Activated T-cell treated with anti-CD3 and anti-CD28 coated beads for 24 hours (primary cell): ENCODE measurements at regions not wholly inside any gene's neighbourhood (a gene's known extent, or its start where the extent isn't known, plus 50 kb on each side); places are given as distances from the start of the nearest gene placed in this dataset.

Experiments used
- DNase-seq: peaks from one replicate; pipeline ENCODE4 v3.0.0-alpha.2; 2020; ENCODE audit warnings: low read depth

DNA sequence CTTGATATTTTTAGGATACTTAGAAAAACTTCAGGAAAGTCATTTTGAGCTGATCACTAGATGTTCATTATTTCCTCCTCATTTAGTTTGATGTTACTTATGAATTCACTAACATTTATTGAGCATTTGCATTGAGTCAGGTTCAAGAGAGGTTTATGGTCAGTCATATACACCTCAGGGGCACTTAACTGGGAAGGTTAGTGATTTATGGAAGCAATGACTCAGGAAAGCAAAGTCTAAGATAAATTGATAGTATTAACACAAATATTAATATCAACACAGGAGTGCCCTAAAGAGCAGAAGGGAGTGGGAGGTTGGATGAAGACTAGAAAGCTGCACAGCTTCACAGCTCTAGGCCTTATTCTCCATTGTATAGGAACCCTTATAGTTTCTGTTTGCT is 177.0 kb upstream of the TNFAIP3 start:
- DNase-seq, result no peak

DNA sequence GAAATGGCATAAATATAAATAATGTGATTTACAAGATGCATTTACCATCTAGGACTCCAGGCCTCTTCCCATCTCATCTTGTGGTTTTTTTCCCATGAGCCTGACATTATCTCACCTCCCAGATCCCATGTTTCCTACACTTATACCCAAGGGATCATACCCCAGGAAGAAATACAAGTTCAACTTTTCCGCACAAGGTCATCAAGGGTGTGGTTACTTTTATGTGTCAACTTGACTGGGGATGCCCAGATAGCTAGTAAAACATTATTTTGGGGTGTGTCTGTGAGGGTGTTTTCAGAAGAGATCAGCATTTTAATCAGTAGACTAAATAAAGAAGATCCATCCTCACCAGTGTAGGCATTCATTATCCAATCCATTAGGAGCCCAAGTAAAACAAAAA is 176.3 kb upstream of the TNFAIP3 start:
- DNase-seq, result no peak

DNA sequence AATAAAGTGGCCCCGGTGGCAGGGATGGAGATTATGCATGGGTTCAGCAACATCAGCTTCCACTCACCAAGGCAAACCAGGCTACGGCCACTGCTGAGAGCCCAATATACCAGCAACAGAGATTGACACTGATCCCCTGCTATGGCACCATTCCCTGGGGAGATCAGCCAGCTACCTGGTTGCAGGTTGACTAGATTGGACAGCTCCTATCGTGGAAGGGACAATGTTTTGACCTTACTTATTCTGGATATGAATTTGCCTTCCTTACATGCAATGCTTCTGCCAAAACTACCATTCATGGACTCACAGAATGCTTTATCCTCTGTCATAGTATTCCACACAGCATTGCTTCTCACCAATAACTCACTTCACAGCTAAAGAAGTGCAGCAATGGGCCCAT is 174.8 kb upstream of the TNFAIP3 start:
- no peak for DNase-seq

DNA sequence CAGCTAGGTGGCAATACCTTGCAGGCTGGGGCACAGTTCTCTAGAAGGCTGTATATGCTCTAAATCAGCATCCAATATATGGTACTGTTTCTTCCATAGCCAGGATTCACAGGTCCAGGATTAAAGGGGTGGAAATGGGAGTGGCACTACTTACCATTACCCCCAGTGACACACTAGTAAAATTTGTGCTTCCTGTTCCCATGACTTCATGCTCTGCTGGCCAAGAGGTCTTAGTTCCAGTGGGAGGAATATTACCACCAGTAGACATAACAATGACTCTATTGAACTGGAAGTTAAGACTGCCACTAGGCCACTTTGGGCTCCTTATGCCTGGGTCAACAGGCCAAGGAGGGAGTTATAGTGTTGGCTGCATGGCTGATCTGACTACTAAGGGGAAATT is 174.3 kb upstream of the TNFAIP3 start:
- DNase-seq, result no peak

DNA sequence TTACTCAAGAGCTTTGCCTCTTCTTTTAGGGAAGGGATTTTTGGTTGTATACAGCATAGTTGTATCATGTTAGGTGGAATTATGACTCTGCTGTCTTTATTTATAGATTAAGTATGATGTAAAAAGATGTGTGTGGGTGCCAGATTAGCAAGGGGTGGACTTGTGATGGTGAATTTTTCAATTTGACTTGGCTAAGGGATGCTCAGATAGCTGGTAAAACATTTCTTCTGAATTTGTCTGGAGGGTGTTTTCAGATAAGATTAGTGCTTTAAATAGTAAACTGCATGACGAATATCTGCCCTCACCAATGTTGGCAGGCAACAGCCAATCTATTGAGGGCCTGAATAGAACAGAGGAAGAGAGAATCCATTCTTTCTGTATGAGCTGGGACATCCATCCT is 173.3 kb upstream of the TNFAIP3 start:
- no peak for DNase-seq

DNA sequence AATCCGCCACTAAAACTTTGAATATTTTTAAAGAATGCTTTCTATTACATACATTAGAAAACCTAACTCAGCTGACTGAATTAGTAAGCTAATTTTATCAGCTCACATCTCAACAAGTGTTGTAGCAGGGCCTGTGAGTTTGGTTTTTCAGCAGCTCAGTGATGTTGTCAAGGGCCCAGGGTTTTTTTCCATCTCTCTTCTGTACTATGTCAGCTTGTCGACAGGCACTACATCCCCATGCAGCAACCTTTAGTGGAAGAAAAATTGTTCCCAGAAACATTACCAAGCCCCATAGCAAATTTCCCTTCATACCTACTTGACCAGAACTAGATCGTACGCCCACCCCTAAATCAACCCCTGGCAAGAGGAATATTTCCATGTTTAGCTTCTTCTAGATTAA is 170.3 kb upstream of the TNFAIP3 start:
- no peak for DNase-seq

DNA sequence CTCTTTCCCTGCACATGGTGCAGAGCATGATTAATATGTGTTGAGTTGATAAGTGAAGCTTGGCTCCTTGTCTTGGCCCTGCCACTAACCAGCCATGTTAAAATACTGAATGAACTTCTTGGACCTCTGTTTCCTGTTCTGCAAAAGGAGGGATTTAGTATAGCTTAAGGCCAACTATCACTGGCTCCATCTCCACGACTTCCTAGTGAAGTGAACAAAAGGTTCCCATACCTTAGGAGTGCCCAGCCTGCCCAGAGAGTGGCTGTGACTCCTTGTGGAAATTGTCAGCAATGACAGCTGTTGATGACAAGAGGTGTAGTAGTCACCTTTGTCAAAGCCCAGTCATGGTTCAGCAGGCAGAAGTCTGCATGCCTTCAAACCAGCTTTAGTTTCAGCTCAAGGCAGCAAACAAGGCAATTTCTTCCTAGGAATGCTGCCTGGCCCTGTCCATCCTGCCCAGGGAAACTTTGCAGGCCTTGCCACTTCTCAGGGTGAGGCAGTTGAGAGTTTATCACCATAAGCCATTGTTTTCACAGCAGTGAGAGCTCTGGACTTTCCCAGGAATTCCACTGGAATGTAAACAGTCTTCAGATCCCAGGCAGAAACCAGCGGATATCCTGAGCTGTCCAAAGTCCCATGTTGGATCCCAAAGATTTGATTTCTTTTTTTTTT is 169.7 kb upstream of the TNFAIP3 start:
- no peak for DNase-seq

DNA sequence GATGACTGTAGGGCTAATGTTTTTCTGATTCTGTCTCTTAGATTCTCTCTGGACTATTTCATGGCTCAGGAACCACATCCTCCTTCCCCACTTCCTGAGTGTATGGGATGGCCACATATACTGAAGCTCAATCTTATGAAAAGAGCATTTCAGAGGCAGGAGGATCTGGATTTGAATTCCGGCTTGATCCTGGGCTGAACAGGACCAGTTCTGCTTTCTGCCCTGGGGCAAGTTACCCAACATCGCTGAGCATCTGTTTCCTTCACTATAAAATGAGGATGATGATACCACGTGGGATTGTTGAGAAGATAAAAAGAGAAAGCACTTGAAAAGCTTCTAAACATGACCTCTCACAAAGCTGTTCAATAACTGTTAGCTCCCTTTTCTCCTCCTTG is 168.4 kb upstream of the TNFAIP3 start:
- no peak for DNase-seq

DNA sequence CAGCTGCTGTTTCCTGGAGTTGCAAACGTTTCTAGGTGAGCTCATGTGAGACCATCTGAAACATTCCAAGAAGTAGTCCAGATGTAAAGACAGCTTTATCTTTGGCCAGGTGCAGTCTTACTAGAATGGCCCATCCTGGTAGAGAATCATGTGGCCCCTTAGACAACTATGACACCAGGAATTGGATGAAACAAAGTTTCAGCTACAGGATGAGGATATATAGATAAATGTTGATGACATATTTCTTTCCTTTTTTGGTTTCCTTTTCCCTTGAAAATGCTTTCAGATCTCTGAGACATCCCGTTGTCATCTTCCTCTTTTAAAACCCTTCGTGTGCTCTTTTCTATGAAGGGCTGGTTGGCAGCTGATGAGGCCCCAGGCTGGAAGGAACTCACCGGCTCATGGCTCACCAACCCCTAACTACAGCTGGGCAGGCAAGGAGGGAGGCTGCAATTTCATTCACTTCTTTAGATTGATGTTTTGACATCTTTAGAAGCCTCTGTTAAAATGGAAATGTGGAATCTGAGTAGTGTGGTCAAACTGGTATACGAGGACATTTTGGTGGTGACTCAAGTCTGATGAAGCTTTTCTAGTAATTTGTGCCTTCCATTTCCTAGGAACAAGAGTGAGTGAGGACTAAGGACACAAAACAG is 167.9 kb upstream of the TNFAIP3 start:
- DNase-seq, result no peak

DNA sequence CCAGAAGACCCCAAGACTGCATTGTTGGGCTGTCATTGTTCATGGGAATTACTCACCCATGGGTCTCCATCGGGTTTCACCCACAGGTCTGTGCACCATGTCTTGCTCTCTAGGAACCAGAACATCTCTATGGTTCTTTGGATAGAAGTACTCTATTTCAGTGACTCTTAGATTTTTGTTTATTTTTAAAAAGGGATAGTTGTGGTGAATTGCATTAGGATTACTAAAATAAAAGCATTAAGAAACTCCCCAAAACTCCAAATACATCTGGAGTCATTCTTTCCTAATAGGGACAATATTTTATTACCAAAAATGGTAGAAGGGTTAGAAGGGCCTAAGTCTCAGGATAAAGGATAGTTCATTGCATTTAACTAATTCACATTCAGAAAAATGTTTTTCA is 166.9 kb upstream of the TNFAIP3 start:
- DNase-seq, result no peak

DNA sequence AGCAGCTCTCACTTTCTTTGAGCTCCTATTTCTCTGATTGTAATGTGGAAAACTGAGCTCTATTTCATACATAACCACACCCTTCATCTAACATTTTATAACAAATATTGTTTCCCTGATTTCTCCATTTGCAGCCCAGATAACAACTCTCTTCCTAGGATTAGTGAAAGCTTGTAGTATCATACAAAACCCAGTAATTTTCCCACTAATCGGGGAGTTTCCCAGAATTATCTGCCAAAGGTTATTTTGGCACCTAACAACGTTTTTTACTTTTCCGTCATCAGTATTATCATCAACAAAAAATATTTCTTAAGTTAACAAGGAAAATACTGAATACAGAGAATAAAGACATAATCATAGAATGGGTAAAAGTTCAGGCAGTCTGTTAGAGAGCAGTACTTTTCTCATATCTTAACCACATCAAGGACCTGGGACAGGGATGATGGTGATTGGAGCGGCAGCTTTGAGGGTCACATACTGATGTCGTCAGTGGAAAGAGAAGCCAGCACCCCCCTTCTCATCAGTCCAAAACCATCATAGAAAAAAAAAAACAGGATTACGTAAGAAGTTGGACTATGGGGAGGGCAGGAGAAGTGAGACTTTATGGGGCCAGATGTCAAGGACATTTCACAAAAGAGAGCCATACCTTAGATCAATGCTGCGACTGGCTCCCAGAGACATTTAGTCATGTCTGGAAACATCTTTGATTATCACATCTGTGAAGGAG is 166.1 kb upstream of the TNFAIP3 start:
- DNase-seq, result no peak

DNA sequence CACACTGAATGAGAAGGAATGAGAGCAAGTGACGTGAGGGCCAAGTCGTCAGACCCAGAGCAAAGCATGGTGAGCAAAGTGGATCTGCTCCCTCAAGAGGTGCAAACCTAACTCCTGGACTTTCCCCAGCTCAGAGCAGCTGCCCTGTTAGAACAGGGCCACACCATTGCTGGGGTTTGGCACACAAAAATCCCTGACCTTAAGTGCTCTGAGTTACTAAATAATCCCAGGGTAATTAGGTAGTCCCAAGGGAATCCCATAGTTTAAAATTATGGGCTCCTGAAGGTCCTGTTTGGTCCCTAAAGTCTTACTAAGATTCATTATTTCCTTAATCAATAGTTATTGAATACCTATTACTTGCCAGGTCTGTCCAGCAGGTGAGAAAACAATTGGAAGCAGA is 165.1 kb upstream of the TNFAIP3 start:
- no peak for DNase-seq

DNA sequence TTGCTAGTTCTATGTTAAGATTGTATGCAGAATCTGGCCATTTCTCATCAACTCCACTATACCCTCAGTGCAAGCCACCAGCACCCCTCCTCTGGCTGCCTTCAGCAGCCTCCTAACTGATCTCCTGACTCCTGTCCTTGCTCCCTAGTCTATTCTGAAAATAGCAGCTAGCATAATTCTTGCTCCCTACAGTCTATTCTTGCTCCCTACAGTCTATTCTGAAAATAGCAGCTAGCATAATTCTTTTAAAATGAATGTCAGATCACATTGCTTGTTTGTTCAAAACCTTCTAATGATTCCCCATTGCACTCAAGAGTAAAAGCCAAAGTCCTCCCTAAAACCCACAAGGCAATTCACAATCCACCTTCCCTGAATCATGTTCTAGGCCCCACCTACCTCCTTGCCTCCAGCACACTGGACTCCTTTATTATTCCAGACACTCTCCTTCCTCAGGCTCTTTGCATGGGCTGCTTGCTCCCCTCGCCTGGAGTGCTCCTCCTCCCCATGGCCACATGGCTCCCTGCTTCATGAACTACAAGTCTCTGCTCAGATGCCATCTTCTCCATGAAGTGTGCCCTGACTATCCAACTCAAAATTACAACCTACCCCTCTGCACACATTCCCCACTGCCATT is 164.2 kb upstream of the TNFAIP3 start:
- no peak for DNase-seq

DNA sequence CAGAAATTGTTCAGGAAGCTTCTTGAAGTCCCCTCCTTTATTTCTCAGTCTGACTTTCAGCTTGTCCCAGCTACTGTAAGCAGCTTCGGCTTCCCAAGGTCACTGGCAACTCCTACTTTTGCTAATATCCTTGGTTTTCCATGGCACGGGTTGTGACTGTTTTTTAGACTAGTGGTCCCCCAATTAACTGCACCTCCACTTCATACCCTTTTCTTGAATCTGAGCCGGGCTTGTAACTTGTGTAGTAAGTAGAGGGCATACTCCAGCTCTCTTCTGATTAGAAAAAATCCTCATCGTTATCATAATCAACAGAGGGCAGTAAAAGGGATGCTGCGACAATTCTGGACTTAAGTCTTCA is 162.3 kb upstream of the TNFAIP3 start:
- DNase-seq, result no peak

DNA sequence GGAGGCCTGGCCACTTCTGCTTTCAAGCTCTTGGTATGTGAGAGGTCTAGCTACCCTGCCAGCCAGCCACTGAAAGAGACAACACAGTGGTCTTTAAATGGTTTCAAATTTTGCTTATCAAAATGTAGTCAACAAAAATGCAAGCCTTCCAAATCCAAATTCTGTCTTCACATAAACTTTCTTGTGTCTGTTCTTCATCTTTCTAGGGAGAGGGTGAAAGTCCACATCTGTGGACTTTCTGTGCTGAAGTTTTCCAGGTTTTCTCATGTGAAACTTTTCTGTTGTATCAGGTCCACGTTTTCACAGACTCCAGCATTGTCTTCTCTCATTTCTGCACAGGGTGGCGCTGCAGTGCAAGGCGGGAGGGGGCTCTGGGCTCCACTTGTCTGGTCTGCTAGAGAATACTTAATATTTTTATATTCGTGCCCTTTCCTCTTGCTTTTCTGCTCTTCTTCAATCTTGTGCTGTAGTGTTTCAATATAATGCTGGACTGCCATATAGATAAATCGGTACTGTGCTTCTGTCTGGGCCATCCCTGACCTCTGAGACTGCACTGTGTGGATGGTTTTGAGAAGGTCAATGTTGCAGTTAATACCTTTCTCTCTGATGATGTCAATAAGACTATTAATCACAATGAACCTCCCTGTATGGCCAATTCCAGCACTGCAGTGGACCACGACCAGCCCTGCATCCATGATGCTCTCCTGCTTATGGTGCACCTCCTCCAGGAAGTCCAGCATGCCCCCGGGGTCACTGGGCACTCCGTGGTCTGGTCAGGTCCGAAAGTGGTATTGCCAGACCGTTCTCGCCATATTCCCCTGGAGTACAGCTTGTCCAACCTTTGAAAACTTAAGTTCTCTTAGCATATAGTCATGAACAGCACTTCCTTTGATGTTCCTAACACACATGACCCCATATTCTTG is 161.6 kb upstream of the TNFAIP3 start:
- DNase-seq, result peak; percentile 53

DNA sequence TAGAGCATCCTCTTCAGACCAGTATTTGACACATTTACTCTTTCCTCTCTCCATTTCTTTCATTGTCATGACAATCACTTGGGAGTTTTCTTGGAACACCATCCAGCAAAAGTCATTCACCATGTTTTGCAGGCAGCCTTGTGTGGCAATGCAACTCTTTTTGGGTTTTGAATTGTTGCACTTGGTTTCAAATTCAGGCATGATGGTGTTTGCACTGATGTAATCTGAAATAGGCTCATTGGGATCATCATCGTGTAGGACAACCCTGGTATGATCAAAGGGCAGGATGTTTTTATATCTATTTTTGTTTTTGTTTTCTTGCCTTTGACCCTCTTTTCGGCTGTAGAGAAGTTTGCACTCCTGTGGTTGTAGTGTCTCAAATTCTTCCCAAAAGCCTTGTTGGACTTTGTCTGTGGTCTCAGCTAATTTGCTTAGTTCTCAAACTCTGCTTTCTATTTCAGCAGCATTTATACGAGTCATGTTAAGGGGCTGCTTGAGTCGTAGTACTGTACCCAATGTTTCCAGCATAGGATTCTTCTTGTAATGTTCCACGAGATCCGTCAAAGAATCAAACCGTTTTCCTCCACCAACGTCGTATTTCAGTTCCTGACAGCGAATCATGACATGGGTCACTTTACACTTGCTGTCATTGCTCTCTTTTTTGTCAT is 160.8 kb upstream of the TNFAIP3 start:
- no peak for DNase-seq

DNA sequence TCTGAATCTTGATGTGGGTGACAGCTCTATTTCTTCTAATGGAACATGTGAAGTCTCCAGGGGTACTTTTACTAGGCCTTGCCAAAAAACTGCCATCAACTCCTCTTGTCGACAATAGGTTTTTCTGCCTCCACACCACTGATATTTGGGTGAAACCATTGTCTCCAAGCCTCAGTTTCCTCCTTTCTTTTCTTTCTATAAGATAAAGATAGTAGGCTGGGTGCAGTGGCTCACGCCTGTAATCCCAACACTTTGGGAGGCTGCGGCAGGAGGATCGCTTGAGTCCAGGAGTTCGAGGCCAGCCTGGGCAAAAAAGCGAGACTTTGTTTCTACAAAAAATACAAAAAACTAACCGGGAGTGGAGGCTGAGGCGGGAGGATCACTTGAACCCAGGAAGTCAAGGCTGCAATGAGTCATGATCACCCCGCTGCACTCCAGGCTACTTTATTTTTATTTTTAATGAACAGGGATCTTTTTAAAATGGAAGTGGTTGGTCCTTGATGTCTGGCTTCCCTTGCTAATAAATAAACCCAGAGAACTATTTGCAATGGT is 159.9 kb upstream of the TNFAIP3 start:
- no peak for DNase-seq

DNA sequence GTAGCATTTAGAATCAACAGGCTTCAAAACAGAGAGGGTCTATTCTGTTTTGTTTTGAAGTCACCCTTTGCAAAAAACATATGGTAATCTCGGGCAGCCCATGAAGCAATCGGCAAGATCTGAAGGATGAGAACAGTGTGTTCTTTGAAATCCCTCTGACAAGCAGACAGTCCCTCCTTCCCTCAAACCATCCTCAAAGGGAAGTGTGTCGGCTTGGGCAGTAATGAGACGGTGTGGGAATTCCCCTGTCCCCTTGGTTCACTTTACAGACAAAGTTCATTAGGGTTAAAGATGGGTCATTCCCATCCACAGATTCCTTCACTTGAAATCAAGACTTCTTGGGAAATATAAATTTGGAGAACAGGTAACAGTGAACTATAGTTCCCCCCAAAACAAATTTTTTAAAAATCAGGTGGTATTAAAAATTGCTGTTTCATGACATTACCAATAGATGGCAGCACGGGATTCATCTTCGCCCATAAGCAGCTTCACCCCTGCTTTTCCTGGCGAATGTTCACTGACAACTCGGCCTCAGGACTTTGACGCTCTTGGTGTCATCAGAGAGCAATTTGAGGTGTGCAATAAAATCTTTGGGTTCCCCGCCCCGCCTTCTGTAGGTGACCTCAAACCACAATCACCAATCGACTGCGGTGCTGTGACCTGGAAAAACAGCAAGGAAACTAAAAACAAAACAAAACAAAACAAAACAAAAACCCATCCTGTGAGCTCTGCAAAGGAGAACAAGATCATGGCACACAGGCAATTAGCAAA is 159.3 kb upstream of the TNFAIP3 start:
- DNase-seq, result peak; percentile 61

DNA sequence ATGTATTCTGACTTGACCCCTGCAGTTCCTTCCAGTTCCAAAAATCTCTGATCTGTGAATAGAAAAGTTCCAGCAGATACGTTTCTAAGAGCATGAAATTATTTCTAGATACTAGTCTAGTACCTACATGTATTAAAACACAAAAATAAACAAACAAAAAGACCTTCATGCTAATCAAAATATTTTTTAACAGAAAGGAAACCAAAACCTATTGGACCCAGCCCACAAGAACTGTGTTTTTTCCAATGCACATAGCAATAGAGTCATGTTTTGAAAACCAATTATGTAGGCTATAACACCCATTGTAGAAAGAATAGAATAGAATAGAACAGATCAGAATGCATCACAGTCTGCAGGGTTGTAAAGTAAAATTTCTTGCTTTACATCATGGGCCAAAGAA is 158.6 kb upstream of the TNFAIP3 start:
- no peak for DNase-seq
